PC-9 (cell line): ENCODE measurements at regions not wholly inside any gene's neighbourhood (a gene's known extent, or its start where the extent isn't known, plus 50 kb on each side); places are given as distances from the start of the nearest gene placed in this dataset.

Experiments used
- EZH2 ChIP-seq: fragments of 200-600 bp; sonication (generic); IDR thresholded peaks from 2 replicates; pipeline ENCODE4 v1.8.0; 2017; ENCODE audit warnings: antibody characterized with exemption, low read depth
- TF ChIP-seq, protein P1 (sequence below): fragments of 200-600 bp; sonication (generic); conservative IDR thresholded peaks from 2 replicates; pipeline ENCODE4 v1.6.1; 2017; ENCODE audit warnings: mixed run types, antibody characterized with exemption, mild to moderate bottlenecking, moderate library complexity

DNA sequence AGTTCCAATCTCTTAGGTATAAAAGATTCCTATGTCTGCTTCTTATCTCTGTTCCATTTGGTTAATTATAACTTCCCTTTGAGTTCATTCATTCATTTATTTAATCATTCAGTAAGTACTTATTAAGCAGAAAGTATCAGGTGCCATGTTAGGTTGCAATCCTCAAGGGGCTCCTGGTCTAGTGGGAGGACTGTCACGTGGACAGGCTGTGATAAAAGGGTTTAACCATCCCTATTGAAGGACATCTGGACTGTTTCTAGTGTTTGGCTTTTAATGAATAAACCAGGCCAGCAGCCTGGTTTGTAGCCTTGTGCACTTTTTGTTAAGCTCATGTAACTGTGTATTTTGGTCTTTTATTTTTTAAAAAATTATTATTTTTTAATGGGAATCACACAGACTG, 162.1 kb upstream of the OGFRL1 start:
- TF ChIP-seq, protein P1, sequence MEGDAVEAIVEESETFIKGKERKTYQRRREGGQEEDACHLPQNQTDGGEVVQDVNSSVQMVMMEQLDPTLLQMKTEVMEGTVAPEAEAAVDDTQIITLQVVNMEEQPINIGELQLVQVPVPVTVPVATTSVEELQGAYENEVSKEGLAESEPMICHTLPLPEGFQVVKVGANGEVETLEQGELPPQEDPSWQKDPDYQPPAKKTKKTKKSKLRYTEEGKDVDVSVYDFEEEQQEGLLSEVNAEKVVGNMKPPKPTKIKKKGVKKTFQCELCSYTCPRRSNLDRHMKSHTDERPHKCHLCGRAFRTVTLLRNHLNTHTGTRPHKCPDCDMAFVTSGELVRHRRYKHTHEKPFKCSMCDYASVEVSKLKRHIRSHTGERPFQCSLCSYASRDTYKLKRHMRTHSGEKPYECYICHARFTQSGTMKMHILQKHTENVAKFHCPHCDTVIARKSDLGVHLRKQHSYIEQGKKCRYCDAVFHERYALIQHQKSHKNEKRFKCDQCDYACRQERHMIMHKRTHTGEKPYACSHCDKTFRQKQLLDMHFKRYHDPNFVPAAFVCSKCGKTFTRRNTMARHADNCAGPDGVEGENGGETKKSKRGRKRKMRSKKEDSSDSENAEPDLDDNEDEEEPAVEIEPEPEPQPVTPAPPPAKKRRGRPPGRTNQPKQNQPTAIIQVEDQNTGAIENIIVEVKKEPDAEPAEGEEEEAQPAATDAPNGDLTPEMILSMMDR = no peak
- no peak for TF ChIP-seq EZH2
